ENCODE measurements at regions not wholly inside any gene's neighbourhood (a gene's known extent, or its start where the extent isn't known, plus 50 kb on each side); places are given as distances from the start of the nearest gene placed in this dataset.

- TF ChIP-seq, protein P1, sequence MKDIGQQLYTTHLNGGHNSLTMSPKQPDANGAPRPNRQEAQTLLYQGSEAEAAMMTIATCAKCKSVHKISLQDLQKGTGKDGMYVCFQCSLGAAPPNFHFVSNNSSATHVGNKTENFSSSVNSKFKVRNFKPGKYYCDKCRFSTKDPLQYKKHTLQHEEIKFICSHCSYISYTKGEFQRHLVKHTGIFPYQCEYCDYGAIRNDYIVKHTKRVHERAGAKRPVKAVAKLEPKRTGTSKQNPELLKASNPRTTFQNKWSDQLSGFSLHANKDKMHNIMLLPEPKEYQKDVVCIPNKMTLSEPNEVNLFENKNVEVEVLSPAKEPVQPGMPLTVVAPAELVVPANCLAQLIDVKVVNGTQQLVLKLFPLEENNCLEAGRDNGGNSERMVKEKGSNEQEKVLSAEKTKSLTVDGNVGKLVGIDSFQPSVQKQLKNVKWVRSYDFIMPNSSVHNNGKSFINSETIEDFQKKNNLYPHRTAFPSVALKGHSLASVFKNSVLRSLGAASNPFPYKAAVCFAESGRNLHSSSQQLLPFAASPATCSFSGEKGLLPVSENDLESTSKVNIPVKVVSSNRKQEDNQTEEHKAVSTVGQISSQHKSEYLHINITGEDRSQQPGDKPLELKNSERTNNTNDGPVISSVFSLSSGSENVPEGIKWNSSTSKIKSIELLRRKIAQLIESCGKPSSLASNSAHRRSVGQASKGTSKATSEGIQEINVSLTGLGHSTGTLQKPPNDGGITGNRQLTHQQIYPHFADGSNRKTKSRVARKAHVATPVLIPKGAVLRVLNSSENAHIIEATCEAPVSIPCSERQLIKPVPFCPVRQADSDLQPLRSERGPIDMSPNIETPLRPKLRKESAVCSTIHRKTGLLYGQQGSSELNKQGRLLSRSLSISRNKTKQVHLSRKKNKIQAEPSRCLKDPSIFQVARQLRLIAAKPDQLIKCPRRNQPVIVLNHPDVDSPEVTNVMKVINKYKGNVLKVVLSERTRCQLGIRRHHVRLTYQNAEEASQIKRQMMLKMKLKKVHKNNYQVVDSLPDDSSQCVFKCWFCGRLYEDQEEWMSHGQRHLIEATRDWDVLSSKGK (CRISPR knock-in tag; IDR thresholded peaks at IDR 0.05): no peak
- TF ChIP-seq MEF2D (tag; conservative IDR thresholded peaks at IDR 0.05; ENCODE audit: low read depth): no peak
- TF ChIP-seq EGR1 (conservative IDR thresholded peaks at IDR 0.05): no peak
- no peak for TF ChIP-seq RBM22 (IDR thresholded peaks at IDR 0.05; ENCODE audit: low read depth, low read length, poor library complexity, severe bottlenecking)
- no peak for TF ChIP-seq CBX1 (IDR thresholded peaks at IDR 0.05; ENCODE audit: low read depth)
- no peak for TF ChIP-seq XRCC5 (IDR thresholded peaks at IDR 0.05; ENCODE audit: low read depth, low read length)
- TF ChIP-seq ZNF3 (CRISPR knock-in tag; IDR thresholded peaks at IDR 0.05): no peak
Observed at GRCh38 chrX:25204182-25204581, 188.4 kb upstream of the ARX start (continued).

- no peak for FAIRE-seq
- TF ChIP-seq ARHGAP35 (IDR thresholded peaks at IDR 0.05; ENCODE audit: partially characterized antibody) (no peak), ZNF76 (CRISPR knock-in tag; IDR thresholded peaks at IDR 0.05; ENCODE audit: borderline replicate concordance) (no peak), LARP7 (IDR thresholded peaks at IDR 0.05) (no peak), ZNF79 (CRISPR knock-in tag; IDR thresholded peaks at IDR 0.05; ENCODE audit: low read depth) (no peak)
- TF ChIP-seq, protein P2, sequence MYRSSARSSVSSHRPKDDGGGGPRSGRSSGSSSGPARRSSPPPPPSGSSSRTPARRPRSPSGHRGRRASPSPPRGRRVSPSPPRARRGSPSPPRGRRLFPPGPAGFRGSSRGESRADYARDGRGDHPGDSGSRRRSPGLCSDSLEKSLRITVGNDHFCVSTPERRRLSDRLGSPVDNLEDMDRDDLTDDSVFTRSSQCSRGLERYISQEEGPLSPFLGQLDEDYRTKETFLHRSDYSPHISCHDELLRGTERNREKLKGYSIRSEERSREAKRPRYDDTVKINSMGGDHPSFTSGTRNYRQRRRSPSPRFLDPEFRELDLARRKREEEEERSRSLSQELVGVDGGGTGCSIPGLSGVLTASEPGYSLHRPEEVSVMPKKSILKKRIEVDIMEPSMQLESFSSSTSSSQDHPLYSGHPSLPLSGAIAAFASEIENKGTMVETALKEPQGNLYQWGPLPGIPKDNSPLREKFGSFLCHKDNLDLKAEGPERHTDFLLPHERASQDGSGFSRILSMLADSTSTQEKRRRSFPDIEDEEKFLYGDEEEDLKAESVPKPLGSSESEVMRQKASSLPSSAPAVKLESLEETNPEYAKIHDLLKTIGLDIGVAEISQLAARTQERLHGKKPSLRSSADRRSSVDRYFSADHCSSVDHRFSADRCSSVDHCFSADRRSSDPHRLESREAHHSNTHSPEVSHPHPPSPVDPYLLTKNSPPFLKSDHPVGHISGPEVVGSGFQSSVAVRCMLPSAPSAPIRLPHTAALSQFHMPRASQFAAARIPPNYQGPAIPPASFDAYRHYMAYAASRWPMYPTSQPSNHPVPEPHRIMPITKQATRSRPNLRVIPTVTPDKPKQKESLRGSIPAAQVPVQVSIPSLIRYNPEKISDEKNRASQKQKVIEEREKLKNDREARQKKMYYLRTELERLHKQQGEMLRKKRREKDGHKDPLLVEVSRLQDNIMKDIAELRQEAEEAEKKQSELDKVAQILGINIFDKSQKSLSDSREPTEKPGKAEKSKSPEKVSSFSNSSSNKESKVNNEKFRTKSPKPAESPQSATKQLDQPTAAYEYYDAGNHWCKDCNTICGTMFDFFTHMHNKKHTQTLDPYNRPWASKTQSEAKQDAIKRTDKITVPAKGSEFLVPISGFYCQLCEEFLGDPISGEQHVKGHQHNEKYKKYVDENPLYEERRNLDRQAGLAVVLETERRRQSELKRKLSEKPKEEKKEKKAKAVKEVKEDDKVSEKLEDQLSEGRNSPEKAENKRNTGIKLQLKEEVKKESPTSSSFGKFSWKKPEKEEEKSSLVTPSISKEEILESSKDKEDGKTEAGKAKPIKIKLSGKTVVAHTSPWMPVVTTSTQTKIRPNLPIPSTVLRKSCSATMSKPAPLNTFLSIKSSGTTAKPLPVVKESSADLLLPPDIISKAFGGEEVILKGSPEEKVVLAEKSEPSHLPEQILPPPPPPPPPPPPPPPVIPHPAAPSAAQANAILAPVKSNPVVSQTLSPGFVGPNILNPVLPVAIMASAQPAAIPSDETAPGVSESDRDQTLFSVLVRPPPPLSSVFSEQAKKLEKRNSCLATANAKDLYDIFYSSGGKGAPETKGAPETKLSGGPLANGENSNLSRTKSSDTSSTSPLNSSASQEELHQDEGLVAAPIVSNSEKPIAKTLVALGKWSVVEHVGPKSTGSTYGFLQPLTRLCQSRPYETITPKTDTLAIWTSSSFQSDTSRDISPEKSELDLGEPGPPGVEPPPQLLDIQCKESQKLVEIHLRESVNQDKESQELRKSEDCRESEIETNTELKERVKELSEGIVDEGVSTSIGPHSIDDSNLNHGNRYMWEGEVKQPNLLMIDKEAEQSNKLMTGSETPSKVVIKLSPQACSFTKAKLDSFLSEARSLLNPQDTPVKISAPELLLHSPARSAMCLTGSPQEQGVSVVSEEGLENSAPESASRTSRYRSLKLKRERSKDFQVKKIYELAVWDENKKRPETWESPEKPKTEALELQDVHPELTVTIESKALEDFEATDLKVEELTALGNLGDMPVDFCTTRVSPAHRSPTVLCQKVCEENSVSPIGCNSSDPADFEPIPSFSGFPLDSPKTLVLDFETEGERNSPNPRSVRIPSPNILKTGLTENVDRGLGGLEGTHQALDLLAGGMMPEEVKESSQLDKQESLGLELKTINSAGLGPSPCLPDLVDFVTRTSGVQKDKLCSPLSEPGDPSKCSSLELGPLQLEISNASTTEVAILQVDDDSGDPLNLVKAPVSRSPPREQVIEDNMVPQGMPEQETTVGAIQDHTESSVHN (IDR thresholded peaks at IDR 0.05; ENCODE audit: borderline replicate concordance in 1 of 2, low read depth in 1 of 2): no peak
Observed at GRCh38 chrX:25202827-25203226, 187.1 kb upstream of the ARX start.

More at GRCh38 chrX:25202827-25203226, 187.1 kb upstream of the ARX start:
- Histone ChIP-seq H3K4me2 (ENCODE audit: insufficient read depth, low read length) (no peak overlapping the region), H3K36me3 (ENCODE audit: control insufficient read depth, insufficient read depth, low read length) (no peaks in the 10 kb centered on the region), H4K20me1 (replicated peaks; ENCODE audit: control insufficient read depth, insufficient read depth, low read length) (no peaks in the 10 kb centered on the region), H3K4me1 (replicated peaks in 1 of 2; ENCODE audit: control insufficient read depth in 2 of 2, insufficient read depth in 2 of 2, low read length in 2 of 2) (no peaks in the 10 kb centered on the region), H3K4me3 (no peak overlapping the region), H3K9me3 (replicated peaks; ENCODE audit: control insufficient read depth, insufficient read depth, low read depth, low read length) (no peaks in the 10 kb centered on the region), H3K27ac (ENCODE audit: extremely low read depth, low read depth, low read length) (no peak overlapping the region), H3K27me3 (ENCODE audit: control insufficient read depth in 2 of 2, insufficient read depth in 2 of 2, low read length in 2 of 2) (no peaks in the 10 kb centered on the region), H3K9me1 (ENCODE audit: control insufficient read depth, insufficient read depth, low read length) (no peaks in the 10 kb centered on the region), H3K79me2 (ENCODE audit: control insufficient read depth, insufficient read depth, low read length) (no peaks in the 10 kb centered on the region), H3K9ac (ENCODE audit: insufficient read depth in 1 of 2, low read depth in 2 of 2, low read length in 2 of 2) (no peak overlapping the region), H2AFZ (ENCODE audit: low read depth, low read length) (no peak overlapping the region)
- CTCF ChIA-PET (ENCODE audit: low intra/inter-chr PET ratio): no interaction called here
- 0% methylated on average over 2 of the region's 2 CpGs for WGBS (ENCODE audit: insufficient coverage, low coverage, missing lambda C conversion rate)
- POLR2A ChIA-PET: no interaction called here
- intact Hi-C loops (cut with micrococcal nuclease) (no loop called here), in situ Hi-C loops (cut with MboI) (no loop called here)
- BruUV-seq (replicated peaks): no TSS peak
- no peak for ATAC-seq
- DNase-seq (ENCODE audit: extremely low read depth in 1 of 4, low spot score in 3 of 4): no peak
